NCI-H69 (cell line): ENCODE measurements at regions not wholly inside any gene's neighbourhood (a gene's known extent, or its start where the extent isn't known, plus 50 kb on each side); places are given as distances from the start of the nearest gene placed in this dataset.

Source experiments
- DNase-seq: peaks from one replicate; lab custom pipeline; 2025; lab: John Stamatoyannopoulos, UW

DNA sequence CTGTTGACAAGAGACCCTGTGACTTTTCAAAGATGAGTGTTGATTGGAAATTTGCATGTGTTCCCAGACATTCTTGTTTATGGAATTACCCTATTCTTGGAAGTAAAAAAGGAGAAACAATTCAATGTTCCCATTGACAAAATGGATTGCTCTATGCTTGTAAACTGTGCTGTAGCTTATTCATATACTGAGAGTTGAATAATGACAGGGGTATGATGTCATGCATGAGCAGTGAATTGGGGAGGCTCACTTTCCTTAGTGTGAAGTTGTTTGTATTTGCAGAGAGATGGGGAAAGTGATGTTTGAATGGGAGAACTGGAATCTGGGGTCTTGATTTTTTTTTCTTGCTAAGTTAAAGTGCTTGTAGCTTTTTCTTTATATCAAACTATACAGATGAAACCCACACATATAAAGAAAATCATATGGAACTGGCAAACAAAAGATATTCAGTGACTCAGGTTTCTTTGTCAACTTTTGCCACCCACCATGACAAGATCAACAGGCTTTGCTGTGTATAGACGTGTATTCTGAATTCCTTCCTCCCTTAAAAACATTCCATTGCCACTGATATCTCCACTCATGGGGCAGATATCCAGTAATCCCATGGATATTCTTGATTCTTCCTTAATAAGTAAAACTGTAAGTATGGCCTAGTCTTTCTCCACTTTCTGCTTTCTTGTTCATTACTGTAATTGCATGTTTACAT lies 97.8 kb upstream of the JAG1 start:
- DNase-seq: no peak

- no peak for DNase-seq
These were observed 100.7 kb upstream of the JAG1 start for GRCh38 chr20:10774357-10774943.

DNA sequence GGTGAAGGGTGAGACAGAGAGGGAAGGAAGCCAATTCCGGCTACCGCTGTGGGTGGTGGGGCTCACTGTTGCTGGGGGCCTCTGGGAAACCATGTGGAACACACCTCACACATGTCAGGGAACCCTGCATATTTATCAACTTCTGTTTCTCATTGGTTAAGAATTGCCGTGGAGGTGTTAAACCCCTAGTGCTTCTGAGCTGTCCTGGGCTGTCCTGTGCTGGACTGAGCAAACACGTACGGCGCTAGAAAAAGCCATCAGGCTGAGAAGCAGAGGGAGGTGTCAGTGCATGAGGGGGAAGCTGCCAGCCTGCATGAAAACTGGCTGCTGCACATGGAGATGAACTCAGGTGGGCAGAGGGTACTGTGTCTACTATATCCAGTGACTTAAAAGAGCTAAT lies 103.9 kb upstream of the JAG1 start:
- no peak for DNase-seq

- DNase-seq: no peak
These were observed 106.1 kb upstream of the JAG1 start for GRCh38 chr20:10779911-10780310.

GRCh38 chr20:10780901-10781300 lies 107.1 kb upstream of the JAG1 start:
- DNase-seq: no peak

GRCh38 chr20:10781526-10781925 lies 107.7 kb upstream of the JAG1 start:
- DNase-seq: no peak

- peak; percentile 30 for DNase-seq
These were observed 110.1 kb upstream of the JAG1 start for GRCh38 chr20:10783707-10784553.

DNA sequence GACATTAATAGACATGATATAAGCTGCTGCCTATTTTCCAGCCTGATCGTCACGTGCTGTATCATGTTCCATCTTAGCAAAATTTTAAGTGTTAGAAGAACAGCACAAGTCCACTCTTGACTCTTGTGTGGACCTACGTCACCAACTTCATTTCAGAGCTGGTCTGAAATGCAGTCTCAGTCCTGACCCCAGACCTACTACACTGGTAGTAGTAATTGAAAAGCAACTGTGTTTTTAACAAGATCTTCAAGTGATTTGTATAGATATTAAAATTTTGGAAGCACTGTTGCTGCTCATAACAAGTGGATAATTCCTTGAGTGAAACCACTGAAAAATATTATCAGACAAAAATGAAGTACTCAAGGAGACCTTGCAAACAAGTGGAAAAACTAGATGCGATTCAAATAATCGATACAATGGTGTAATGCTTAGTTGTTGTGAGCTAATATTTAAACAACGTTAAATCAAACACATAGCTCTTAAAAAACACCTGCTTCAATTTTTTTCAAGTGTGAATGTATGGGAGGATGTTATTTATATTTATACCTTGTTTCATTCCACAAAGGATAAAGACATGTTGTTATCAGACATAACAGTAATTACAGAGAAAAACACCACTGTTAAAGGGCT lies 110.9 kb upstream of the JAG1 start:
- DNase-seq: peak; percentile 20

DNA sequence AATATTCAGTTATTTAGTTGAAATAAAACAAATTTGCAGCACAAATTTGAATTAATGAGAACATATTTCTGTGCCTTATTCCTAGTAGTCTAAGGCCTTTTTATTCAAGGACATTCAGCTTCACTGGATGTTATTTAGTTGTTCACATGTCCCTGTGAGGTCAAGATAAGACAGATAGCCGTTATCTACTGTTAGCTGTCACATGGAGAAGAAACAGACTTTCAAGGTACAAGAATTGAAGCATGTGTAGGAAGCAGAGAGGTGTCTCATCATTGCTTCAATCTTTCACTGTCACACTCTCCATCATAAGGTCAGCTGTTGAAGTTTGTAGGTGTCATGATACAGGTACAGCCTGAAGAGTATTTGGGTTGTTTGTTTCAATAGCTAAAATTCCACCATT lies 112.9 kb upstream of the JAG1 start:
- DNase-seq: no peak

- DNase-seq: no peak
These were observed 114.3 kb upstream of the JAG1 start for GRCh38 chr20:10788055-10788454.

DNA sequence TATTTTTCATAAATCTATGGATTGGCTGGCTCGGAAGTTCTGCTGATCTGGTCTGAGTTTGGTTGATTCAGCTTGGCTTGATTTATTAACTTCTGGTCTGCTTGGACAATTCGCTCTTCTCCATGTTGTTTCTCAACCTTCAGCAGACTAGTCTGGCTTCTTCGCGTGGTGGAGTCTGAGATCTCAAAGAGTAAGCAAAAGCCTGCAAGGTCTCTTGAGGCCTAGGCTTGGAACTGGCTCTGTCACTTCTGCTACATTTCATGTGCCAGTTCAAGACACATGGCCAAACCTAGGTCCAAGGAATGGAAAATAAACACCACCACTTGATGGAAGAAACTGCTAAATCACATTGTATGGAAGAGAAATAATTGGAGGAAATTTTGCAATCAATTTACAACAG lies 115.1 kb upstream of the JAG1 start:
- DNase-seq: no peak

GRCh38 chr20:10789386-10789785 lies 115.6 kb upstream of the JAG1 start:
- no peak for DNase-seq

GRCh38 chr20:10790013-10790412 lies 116.2 kb upstream of the JAG1 start:
- peak; percentile 26 for DNase-seq

DNA sequence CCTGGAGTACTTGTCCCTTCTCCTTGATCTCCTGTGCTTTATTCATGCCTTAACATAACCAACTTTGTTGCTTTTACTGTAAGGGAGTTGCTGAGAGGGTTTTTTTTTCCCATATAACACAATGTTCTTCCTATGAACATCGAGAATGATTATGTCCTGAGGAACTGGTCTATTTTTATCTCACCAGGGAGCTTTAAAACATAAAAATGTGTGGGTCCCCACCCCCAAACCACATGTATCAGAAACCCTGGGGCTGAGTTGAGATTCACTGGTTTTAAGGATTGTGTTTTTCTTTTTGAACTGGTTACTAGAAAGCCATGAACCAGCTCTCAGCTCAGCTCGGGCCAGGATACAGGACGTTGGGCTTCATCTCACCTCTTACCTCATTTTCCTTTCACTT lies 118.5 kb upstream of the JAG1 start:
- no peak for DNase-seq

GRCh38 chr20:10793766-10794165 lies 120.0 kb upstream of the JAG1 start:
- peak; percentile 88 for DNase-seq

DNA sequence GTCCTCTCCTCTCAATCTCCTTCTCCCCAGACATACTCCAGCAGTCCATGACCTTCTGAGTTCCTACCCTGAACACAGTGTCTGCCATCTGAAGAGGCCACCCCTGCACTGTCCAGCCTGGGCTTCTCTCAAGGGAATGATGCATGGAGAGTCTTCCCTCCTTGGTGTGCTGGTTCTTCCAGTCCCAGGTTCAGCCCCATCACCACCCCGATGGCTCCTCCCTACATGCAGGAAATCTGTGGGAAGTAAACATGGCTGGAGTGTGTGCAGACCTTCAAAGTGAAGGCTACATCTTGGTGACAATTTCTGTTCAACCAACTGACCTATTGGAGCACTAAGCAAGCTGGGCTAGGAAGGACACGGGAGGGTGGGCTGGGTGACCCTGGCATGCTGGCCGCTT lies 121.0 kb upstream of the JAG1 start:
- DNase-seq: no peak

DNA sequence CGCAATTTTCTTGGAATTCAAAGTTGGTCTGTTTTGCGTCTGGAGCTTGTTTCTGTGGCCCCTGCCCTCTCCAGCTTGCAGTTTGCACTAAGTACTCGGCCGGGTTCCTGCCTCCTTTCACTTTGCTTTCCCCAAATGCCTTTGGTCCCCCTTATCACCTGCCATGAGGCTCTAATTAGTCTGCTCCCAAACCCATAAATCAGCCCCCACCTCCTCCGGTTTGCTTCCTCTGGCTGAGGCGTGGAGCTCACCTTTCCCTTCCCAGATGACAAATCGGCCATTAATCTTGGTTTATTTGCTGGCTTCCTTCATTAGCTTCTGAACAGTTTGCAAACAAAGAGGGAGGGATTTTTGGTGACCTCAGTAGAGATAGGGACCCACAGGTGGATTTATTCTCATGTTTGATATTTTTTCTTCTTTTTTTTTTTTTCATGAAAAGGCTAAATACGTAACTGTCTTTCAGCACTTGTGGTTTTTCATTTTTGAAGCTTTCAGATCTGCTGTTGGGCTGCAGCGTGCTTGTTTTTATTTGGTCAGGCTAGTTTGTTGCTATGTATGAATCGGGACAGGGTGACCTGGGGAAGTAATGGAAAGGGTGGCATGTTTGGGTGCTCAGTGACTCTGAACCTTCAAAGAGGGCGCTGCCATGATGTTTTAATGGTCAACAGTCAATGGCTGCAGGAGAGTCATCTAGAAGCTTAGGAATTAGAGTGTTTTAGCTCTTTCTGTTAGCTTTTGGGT lies 121.7 kb upstream of the JAG1 start:
- DNase-seq: peak; percentile 37

- no peak for DNase-seq
These were observed 125.0 kb upstream of the JAG1 start for GRCh38 chr20:10798811-10799210.

DNA sequence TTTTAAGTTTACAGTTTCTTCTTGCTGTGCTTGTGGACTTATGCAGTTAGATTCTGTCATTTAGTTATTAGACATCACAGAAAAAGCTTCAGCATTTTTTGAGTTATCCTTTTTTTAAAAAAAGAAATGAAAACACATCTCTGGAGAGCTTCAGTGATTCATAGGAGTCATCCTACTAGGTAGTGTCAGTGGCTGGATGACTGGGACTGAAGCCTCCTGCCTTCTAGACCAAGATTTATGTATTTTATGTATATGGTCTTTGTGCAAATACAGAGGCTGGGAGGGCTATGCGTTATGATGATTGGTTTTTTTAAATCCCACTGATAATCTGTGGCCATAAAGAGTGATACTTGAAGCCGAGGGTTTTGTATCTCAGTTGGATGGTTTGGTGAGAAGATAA lies 125.9 kb upstream of the JAG1 start:
- no peak for DNase-seq

DNA sequence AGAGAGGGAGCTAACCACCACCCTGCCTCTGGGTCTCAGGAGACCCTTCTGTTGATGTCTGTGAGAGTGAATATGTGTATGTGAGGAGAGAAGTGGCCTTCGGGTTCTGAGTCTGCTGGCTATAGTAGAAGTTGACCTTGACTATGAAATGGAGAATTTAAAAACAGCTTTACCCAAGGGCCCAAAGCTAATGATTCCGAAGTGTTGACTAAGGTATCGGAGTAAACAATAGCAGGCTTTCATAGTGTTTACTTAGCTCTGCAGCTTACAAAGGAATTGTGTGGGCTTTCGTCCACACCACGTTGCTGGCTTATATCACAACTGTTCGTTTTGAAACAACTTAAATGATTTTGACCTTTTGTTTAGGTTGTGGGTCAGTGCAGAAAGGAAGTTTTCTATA lies 126.5 kb upstream of the JAG1 start:
- DNase-seq: peak; percentile 71

GRCh38 chr20:10802236-10802635 lies 128.4 kb upstream of the JAG1 start:
- DNase-seq: no peak

DNA sequence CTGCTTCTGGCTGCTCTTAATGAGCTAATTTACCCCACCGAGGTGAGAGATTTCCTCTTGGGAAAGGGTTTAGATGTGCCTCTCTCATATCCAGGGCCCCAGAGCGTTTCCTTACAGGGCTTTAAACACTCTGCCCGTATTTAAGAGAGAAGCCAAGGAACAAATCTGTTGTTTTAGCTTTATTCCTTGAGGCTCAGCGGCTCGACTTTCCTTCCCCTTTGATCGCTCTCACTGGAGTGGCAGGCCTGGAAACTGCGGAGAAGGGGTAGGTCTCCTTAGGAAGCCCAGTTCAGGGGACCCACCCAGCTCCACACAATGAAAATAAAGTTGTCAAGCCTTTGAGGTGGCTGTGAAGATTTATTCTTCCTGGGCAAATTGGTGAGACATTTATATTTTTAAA lies 132.0 kb upstream of the JAG1 start:
- no peak for DNase-seq
